ENCODE measurements at regions not wholly inside any gene's neighbourhood (a gene's known extent, or its start where the extent isn't known, plus 50 kb on each side); places are given as distances from the start of the nearest gene placed in this dataset.

DNA sequence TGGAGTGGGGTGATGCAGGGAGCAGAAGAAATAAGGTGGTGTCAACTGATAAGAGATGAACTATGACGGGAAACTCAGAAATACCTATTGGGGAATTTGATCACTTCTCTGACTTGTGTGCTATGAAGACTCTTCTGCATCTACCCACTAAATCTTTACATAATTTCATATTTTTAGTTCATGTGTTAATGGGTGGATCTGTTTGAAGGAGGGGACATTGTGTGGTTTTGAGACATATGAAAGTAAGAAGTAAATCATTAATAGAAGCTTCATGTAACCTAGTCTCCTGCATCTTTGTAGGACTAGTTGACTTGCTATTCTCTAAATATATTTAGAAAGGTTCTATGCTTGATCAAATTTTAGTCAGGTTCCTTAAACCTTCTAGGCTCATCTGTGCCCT, 86.6 kb upstream of the MEI4 start:
- Histone ChIP-seq H2BK120ac (replicated peaks; ENCODE audit: low read depth, low read length) (no peak overlapping the region), H3K4me3 (ENCODE audit: extremely low read depth in 1 of 4, insufficient read depth in 2 of 4, low read depth in 3 of 4, low read length in 4 of 4) (no peak overlapping the region), H3K9me3 (ENCODE audit: insufficient read depth in 2 of 2, low read depth in 1 of 2, low read length in 1 of 2) (no peaks in the 10 kb centered on the region), H4K91ac (replicated peaks; ENCODE audit: insufficient read length, low read length) (no peak overlapping the region), H4K8ac (ENCODE audit: extremely low read depth, insufficient read depth, low read length) (no peak overlapping the region), H3K27ac (ENCODE audit: low read depth, low read length) (no peak overlapping the region), H3K4me2 (ENCODE audit: insufficient read depth in 1 of 2, low read depth in 2 of 2, low read length in 2 of 2) (no peak overlapping the region), H3K9ac (replicated peaks in 1 of 4; ENCODE audit: extremely low read depth in 1 of 4, low read depth in 3 of 4, low read length in 3 of 4) (no peak overlapping the region), H4K5ac (ENCODE audit: insufficient read length, low read depth, low read length) (no peak overlapping the region), H2BK15ac (ENCODE audit: low read length) (no peak overlapping the region), H3K23ac (ENCODE audit: insufficient read length) (no peak overlapping the region), H4K20me1 (replicated peaks in 1 of 2; ENCODE audit: control insufficient read depth in 1 of 2, insufficient read depth in 2 of 2, low read length in 2 of 2) (no peaks in the 10 kb centered on the region), H3K27me3 (replicated peaks in 1 of 4; ENCODE audit: control insufficient read depth in 3 of 4, extremely low read depth in 1 of 4, insufficient read depth in 3 of 4, low read length in 3 of 4) (no peaks in the 10 kb centered on the region), H2BK12ac (ENCODE audit: low read depth, low read length) (no peak overlapping the region), H3K14ac (ENCODE audit: insufficient read length) (no peak overlapping the region), H3K4me1 (replicated peaks in 1 of 4; ENCODE audit: control insufficient read depth in 3 of 4, insufficient read depth in 4 of 4, low read length in 3 of 4) (no peaks in the 10 kb centered on the region), H2BK20ac (ENCODE audit: low read length) (no peak overlapping the region), H3K79me2 (ENCODE audit: control insufficient read depth in 1 of 2, insufficient read depth in 2 of 2, low read length in 2 of 2) (no peaks in the 10 kb centered on the region), H2BK5ac (ENCODE audit: low read depth, low read length) (no peak overlapping the region), H2AK5ac (ENCODE audit: low read depth, low read length) (no peak overlapping the region), H2AFZ (ENCODE audit: low read length) (no peak overlapping the region), H3K18ac (ENCODE audit: extremely low read depth, low read length) (no peak overlapping the region), H3K36me3 (ENCODE audit: control insufficient read depth in 2 of 4, insufficient read depth in 4 of 4, low read length in 3 of 4) (no peaks in the 10 kb centered on the region), H3K4ac (replicated peaks; ENCODE audit: insufficient read length, low read depth, low read length) (no peak overlapping the region), H3K79me1 (ENCODE audit: low read depth, low read length) (no peaks in the 10 kb centered on the region), H3K23me2 (ENCODE audit: low read depth, low read length) (no peaks in the 10 kb centered on the region), H3K56ac (replicated peaks; ENCODE audit: insufficient read length, low read depth, low read length) (no peak overlapping the region)
- ChIA-PET CTCF (ENCODE audit: partially characterized antibody) (no interaction called here), POLR2A (ENCODE audit: partially characterized antibody) (no interaction called here)
- FAIRE-seq (no peak), DNase-seq (ENCODE audit: low read depth in 1 of 2, low spot score in 2 of 2) (no peak)
- WGBS, 2 experiments (ENCODE audit: extremely low coverage in 1 of 2, insufficient coverage in 1 of 2, insufficient read length in 1 of 2, insufficient replicate concordance in 2 of 2, low coverage in 1 of 2, low lambda C conversion rate in 2 of 2, missing lambda C conversion rate in 1 of 2): 96% methylated on average over 1 of the region's 1 CpG; no CpG with 5 or more reads in 1 of the 2 experiments
- TF ChIP-seq BRCA1 (IDR thresholded peaks at IDR 0.05; ENCODE audit: low read depth, low read length) (no peak), KDM4A (IDR thresholded peaks at IDR 0.05; ENCODE audit: low read depth, low read length, severe bottlenecking) (no peak), SIX5 (IDR thresholded peaks at IDR 0.05; ENCODE audit: low read depth, low read length) (no peak), FOSL1 (IDR thresholded peaks at IDR 0.05; ENCODE audit: insufficient read depth, low read depth, low read length) (no peak), BCL11A (IDR thresholded peaks at IDR 0.05; ENCODE audit: low read depth in 2 of 2, low read length in 2 of 2) (no peak), TAF1 (IDR thresholded peaks at IDR 0.05; ENCODE audit: low read depth, low read length) (no peak), HDAC6 (IDR thresholded peaks at IDR 0.05; ENCODE audit: low read depth, low read length) (no peak), SIRT6 (IDR thresholded peaks at IDR 0.05; ENCODE audit: low read length) (no peak)
